CMK (cell line): ENCODE measurements at regions not wholly inside any gene's neighbourhood (a gene's known extent, or its start where the extent isn't known, plus 50 kb on each side); places are given as distances from the start of the nearest gene placed in this dataset.

Source experiments
- DNase-seq: peaks from one replicate; pipeline ENCODE4 v3.0.0-alpha.2; 2010; ENCODE audit warnings: low read depth

DNA sequence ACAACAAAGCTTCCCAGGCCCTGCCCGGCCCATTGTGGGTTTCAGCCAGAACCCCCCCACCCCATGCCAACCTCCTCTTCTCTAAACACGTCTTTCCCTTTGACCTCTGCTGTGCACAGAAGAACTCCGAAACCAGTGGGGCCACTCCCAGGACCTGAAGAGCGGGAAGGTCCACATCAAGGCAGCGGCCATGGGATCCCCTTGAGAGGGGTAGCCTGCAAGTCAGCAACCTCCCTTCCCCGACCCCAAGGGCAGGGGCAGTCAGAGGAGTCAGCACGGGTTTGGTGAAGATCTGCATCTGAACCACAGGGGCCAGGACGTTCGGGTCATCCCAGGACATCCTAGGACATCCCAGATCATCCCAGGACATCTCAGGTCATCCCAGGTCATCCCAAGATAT is 379.9 kb upstream of the IRX4 start:
- no peak for DNase-seq

DNA sequence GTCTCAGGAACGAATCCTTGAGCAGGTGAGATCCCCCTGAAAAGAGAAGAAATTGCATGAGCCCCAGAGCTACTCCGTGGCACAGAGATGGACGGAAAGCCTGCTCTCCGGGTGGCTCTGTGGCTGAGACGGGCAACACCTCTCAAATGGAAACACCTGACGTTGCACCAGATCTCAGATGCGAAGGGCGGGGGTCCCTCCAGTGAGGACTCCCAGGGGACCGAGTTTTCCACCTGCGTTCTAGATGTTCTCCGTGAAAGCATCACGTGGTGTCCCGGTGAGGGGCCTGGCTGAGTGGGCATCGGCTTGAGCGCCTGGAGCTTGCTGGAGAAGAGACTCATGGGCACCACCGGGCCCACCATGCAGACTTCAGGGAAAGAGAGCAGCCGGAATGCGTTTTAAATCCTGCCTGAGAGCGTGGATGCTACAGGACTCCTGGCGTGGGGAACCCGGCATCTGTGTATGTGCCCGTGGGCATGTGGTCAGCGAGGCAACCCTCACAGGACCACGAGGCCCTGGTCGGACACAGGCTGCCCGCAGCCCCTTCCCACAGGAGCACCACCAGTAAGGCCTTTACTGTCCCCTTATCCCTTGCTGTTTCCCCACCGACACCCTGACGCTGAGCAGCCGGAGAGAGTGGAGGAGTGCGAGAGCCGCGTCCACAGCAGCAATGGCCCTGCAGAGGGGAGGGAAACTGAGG is 378.4 kb upstream of the IRX4 start:
- no peak for DNase-seq

DNA sequence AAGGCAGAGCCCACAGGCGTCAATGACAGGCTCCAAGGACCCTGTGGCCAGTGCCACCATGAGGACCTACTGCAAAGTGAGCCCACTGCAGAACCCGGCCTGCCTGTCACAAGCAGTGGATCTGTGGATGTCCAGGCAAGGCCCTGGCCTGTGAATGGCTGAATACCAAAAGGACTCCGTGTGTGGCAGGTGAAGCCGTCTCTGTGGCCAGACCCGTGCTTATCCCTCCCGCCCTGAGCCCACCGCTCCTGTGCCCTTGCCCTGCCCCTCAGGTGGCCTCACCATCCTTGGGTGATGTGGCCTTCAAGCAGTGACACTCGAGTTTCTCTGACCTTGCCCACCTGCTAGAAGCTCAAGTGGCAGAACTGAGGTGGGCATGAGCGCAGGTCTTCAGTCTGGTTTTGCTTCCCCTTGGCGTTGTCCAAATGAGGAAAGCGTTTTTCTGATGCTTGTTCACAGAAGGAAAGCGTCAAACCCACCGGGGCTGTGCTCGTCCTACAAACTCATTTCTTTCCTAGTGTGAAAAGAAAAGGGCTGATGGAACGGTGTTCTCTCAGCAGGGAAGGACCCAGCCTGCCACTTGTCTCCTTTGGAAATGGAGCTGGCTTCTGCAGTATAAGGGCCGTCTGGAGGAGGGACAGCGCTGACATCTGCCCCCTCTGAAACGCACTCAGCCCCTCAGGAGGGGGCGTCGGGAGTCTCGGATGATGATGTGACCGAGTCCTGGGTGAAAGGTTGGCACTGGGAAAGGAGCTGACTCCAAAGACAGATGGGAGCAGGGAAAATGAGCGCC is 377.7 kb upstream of the IRX4 start:
- no peak for DNase-seq

DNA sequence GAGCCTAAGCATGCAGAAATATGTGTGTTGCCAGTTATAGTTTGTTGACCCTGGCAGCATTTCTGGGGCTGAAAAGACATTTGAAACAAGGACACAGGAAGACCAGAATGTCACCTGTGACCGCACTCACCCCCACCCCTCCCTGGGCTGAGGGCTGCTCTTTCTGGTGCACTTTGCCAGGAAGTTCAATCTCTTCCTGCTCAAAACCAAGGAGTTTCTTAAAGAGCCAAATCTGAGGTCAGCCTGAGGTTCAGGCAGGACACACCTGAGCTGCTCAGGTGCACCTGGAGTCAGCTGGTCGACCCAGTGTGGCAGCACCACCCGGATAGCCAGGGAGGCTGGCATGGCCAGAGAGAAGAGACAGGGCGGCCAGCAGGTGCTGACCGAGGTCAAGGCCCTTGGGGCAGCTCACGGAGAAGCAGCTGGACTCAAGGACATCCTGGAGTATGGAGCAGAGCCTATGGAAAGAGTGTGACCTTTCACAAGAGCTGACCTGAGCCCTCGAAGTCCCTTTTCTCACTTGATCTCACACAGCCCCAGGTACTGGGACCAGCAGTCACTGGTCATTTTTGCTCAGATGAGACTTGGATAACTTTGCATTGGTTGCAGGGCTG is 376.9 kb upstream of the IRX4 start:
- DNase-seq, result no peak

DNA sequence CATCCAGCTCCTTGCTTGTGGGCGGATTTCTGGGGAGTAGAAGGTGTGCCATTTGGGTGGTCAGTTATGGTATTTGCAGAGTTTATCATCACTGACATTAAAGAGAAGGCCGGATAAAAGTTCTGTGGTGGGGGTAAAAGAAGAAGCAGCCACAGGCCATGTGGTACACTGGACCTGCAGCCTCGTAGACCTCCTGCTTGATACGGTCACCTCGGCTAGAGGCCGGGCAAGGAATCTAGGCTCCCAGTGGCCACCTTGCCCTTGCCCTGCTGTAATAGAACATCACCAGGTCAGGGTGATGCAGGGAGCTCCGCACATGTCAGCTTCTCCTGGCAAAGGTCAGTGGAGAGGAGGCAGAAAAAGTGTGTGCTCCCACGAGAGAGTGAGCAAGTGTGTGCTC is 376.1 kb upstream of the IRX4 start:
- DNase-seq, result no peak

GRCh38 chr5:2257326-2258244 is 374.9 kb upstream of the IRX4 start:
- no peak for DNase-seq

DNA sequence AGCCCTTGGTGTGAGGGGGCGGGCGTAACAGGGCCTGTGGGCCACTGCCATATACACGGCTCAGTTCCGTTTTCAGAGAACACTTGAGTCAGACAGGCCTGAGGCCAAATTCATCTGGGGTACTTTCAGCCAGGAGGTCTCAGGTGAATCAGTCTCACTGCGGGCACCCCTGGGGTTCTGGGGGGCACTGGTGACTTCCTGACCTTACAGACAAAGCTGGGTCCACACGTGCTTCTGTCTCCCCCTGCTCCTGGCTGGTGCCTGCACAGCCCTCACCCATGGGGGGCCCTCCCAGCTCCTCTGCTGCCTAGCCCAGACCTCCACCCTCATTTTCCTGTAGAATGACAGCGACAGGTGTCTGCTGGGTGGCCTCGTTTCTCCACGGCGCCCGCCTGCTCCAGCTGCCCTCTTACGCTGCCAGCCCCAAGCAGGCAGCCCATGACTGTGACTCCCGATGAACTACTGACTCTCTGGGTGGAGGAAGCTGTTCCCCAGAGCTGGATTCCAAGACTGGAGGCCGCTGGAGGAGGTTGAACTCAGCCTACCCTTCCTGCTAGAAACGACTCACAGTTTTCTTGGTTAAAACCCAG is 374.1 kb upstream of the IRX4 start:
- no peak for DNase-seq

DNA sequence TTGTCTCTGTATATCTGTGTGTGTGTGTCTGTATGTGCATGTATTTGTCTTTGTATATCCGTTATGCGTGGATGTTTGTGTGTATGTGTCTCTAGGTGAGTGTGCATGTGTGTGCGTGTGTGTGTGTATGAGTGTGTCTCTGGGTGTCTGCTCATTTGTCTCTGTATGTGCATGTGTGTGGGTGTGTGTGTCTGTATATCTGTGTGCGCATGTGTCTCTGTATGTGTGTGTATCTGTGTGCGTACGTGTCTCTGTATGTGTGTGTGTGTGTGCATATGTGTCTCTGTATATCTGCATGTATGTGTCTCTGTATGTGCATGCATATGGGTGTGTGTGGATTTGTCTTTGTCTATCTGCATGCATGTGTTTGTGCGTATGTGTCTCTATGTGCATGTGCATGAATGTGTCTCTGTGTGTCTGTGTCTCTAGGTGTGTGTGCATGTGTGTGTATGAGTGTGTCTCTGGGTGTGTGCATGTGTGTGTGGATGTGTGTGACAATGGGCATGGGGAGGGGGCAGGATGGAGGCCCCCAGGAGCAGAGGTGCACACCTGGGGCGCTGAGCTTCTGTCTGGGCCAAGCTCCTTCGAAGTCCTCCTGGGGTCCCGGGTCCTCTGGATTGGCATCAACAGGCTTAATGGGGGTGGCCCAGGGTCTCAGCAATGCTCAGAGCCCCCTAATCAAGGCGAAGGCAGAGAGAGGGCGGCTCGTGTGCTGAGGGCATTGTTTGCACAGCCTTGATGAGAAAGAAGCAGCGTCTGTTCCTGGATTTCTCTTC is 373.4 kb upstream of the IRX4 start:
- no peak for DNase-seq

DNA sequence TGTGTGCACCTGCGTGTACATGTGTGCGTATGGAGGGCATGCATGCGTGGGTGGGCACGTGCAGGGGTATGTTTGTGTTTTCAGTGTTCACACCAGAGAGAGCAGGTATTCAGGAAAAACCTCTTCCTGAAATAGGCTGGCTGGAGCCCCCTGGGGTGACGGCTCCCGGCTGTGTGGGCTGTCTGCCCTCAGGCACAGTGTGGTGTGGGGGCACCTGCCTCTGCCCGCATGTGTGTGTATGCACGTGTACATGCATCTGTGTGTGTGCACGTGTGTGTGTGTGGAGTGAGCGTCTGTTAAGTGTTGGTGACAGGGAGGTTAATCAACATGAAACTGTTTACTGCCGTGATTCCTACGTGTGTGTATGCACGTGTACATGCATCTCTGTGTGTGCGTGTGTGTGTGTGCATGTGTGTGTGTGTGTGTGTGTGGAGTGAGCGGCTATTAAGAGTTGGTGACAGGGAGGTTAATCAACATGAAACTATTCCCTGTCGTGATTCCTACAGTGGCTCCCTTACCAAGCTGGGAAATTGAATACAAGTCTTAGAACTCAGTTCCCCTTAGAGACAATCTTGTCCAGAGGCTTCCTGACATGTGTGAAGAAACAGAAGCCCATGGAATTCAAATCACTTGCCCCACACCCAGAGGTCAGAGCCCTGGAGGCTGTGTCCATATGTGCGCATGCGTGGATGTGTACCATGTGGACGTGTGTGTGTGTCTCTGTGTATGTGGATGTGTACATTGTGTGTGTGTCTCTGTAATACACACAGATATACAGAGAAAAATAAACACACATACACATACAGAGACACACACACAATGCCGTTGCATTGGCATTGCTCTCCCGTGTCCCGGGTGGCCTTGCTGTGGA is 372.4 kb upstream of the IRX4 start:
- no peak for DNase-seq

- DNase-seq, result no peak
Measured at GRCh38 chr5:2254406-2254805, 371.7 kb upstream of the IRX4 start.

- no peak for DNase-seq
Measured at GRCh38 chr5:2253040-2253975, 370.6 kb upstream of the IRX4 start.

- DNase-seq, result no peak
Measured at GRCh38 chr5:2251751-2252150, 369.0 kb upstream of the IRX4 start.

- no peak for DNase-seq
Measured at GRCh38 chr5:2251298-2251697, 368.6 kb upstream of the IRX4 start.

DNA sequence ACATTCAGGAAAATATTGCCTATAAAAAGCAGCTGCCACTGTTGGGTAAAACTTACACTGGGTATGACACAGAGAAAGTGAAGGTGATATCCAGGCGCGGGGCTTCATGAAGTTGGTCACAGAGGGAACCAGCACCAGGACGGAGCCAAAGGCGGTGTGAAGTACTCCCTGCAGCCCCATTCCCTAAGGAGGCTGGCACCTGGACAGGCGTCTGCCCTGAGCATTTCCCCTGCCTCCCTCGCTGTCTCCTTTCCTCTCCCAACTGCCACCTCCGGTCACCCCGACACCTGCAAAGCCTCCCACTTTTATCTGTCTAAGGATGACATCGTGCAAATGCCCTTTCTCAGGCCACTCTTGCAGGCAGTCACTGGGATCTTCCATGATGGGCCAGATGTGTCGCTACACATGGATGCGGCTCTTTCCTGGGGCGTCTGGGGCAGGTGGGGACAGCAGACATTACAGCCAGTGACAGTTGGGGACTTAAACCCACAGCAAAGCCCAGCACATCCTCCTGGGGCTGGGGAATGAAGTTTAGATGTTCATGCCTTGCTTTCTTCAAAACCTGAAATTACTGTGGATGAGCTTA is 367.7 kb upstream of the IRX4 start:
- DNase-seq, result no peak

- no peak for DNase-seq
Measured at GRCh38 chr5:2249442-2249841, 366.7 kb upstream of the IRX4 start.

DNA sequence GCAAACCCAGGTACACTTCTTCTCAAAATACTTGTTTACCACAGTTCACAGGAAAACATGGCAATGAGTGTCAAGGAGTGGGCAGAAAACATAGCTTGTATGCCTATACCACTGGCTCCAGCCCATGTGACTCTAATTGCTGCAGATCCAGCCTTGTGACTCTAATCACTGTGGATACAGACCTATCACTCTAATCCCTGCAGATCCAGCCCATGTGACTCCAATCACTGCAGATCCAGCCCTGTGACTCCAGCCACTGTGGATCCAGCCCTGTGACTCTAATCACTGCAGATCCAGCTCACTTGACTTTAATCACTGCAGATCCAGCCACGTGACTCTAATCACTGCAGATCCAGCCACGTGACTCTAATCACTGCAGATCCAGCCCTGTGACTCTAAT is 366.3 kb upstream of the IRX4 start:
- no peak for DNase-seq

- no peak for DNase-seq
Measured at GRCh38 chr5:2242539-2242938, 359.8 kb upstream of the IRX4 start.

DNA sequence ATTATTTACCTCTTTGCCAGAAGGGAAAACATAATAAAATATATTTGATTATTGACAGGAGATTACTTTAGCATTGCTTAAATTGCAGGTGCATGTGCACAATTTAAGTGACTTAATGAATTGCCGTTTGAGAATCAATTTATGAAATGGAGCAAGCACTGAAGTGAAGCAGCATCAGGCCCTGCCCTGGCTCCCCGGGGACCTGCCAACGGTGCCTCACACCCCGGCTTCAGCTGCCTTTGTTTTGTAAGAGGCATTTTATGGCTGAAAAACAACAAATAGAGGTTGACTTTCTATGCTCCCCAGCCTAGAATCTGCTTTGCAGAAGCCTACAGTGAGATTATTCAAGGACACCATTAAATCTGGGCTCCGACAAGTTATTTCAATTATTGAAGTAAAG is 359.1 kb upstream of the IRX4 start:
- DNase-seq, result no peak
